DMS53 (cell line): ENCODE measurements at regions not wholly inside any gene's neighbourhood (a gene's known extent, or its start where the extent isn't known, plus 50 kb on each side); places are given as distances from the start of the nearest gene placed in this dataset.
A peak's percentile ranks its signal among the peaks of the same experiment; 100 is the strongest.
"Not testable (repeated sequence)": the region's sequence is repeated elsewhere in the genome, so short reads cannot be mapped to it uniquely, and the experiment has no call there.

ENCODE experiments used
- DNase-seq: peaks from one replicate; lab custom pipeline; 2025; lab: John Stamatoyannopoulos, UW

- DNase-seq, result peak; percentile 7
Measured at GRCh38 chr1:188594542-188595235, 1765.9 kb downstream of the PLA2G4A start.

GRCh38 chr1:188599313-188599712 is 1770.6 kb downstream of the PLA2G4A start:
- DNase-seq, result peak; percentile 10

GRCh38 chr1:188611432-188611831 is 1782.7 kb downstream of the PLA2G4A start:
- DNase-seq, result no peak

- no peak for DNase-seq
Measured at GRCh38 chr1:188615321-188615720, 1786.6 kb downstream of the PLA2G4A start.

GRCh38 chr1:188620236-188620635 is 1791.5 kb downstream of the PLA2G4A start:
- no peak for DNase-seq

- peak; percentile 38 for DNase-seq
Measured at GRCh38 chr1:188641566-188642211, 1812.9 kb downstream of the PLA2G4A start.

- peak; percentile 66 for DNase-seq
Measured at GRCh38 chr1:188642704-188643103, 1814.0 kb downstream of the PLA2G4A start.

GRCh38 chr1:188652678-188653077 is 1823.9 kb downstream of the PLA2G4A start:
- DNase-seq, result no peak

GRCh38 chr1:188655966-188656365 is 1821.7 kb downstream of the BRINP3 start:
- not testable (repeated sequence) for DNase-seq

- no peak for DNase-seq
Measured at GRCh38 chr1:188660572-188660971, 1817.1 kb downstream of the BRINP3 start.

- DNase-seq, result no peak
Measured at GRCh38 chr1:188665477-188665876, 1812.2 kb downstream of the BRINP3 start.

GRCh38 chr1:188668083-188668482 is 1809.6 kb downstream of the BRINP3 start:
- DNase-seq, result peak; percentile 39

GRCh38 chr1:188669728-188670382 is 1807.8 kb downstream of the BRINP3 start:
- DNase-seq, result peak; percentile 37

GRCh38 chr1:188670837-188671236 is 1806.8 kb downstream of the BRINP3 start:
- DNase-seq, result peak; percentile 93

- DNase-seq, result no peak
Measured at GRCh38 chr1:188672153-188672552, 1805.5 kb downstream of the BRINP3 start.

GRCh38 chr1:188689542-188689941 is 1788.1 kb downstream of the BRINP3 start:
- DNase-seq, result peak; percentile 58

- no peak for DNase-seq
Measured at GRCh38 chr1:188700116-188700515, 1777.5 kb downstream of the BRINP3 start.

- DNase-seq, result peak; percentile 38
Measured at GRCh38 chr1:188706742-188707141, 1770.9 kb downstream of the BRINP3 start.

GRCh38 chr1:188708795-188709535 is 1768.7 kb downstream of the BRINP3 start:
- no peak for DNase-seq

GRCh38 chr1:188715566-188715965 is 1762.1 kb downstream of the BRINP3 start:
- DNase-seq, result peak; percentile 63

- DNase-seq, result no peak
Measured at GRCh38 chr1:188719735-188720134, 1757.9 kb downstream of the BRINP3 start.

GRCh38 chr1:188723332-188724020 is 1754.2 kb downstream of the BRINP3 start:
- no peak for DNase-seq
